ENCODE measurements at regions not wholly inside any gene's neighbourhood (a gene's known extent, or its start where the extent isn't known, plus 50 kb on each side); places are given as distances from the start of the nearest gene placed in this dataset.

- Histone ChIP-seq H3K36me3 (peaks cover 3 to 8% (median 6%) of the 10 kb centered on the region in 3 donors), H3K4me3 (no peak overlapping the region), H3K27me3 (no peaks in the 10 kb centered on the region), H3K27ac (no peak overlapping the region), H3K9me3 (no peaks in the 10 kb centered on the region), H3K4me1 (peaks cover 0 to 62% (median 28%) of the 10 kb centered on the region in 4 donors)
- intact Hi-C loops (cut with DNase I; ENCODE audit: low total_unique reads): no loop called here
- no peak for TF ChIP-seq CTCF (IDR thresholded peaks at IDR 0.05)
- no peak for DNase-seq
Measured at GRCh38 chr3:159887911-159888310, 100.7 kb upstream of the IL12A start.

- Histone ChIP-seq H3K4me3 (no peak overlapping the region), H3K27me3 (no peaks in the 10 kb centered on the region), H3K36me3 (peaks cover 3 to 15% (median 9%) of the 10 kb centered on the region in 3 donors), H3K4me1 (peaks cover 0 to 50% (median 23%) of the 10 kb centered on the region in 4 donors), H3K27ac (no peak overlapping the region), H3K9me3 (no peaks in the 10 kb centered on the region)
- no peak for DNase-seq
- no peak for TF ChIP-seq CTCF (IDR thresholded peaks at IDR 0.05)
- intact Hi-C loops (cut with DNase I; ENCODE audit: low total_unique reads): loop anchor here (5.0 kb wide), 1 partner anchor 110 kb away; no protein-coding TSS in a partner anchor
Measured at GRCh38 chr3:159892171-159892795, 96.4 kb upstream of the IL12A start.

GRCh38 chr3:159892801-159893200, 95.8 kb upstream of the IL12A start:
- Histone ChIP-seq H3K27ac (no peak overlapping the region), H3K27me3 (no peaks in the 10 kb centered on the region), H3K4me1 (peaks cover 0 to 45% (median 21%) of the 10 kb centered on the region in 4 donors), H3K9me3 (no peaks in the 10 kb centered on the region), H3K4me3 (no peak overlapping the region), H3K36me3 (peaks cover 3 to 17% (median 10%) of the 10 kb centered on the region in 3 donors)
- TF ChIP-seq CTCF (IDR thresholded peaks at IDR 0.05): no peak
- DNase-seq: no peak
- intact Hi-C loops (cut with DNase I; ENCODE audit: low total_unique reads): loop anchor here (5.0 kb wide), 1 partner anchor 110 kb away; no protein-coding TSS in a partner anchor

- peaks cover 3 to 20% (median 17%) of the 10 kb centered on the region in 3 donors for H3K36me3 ChIP-seq
- H3K9me3 ChIP-seq: no peaks in the 10 kb centered on the region
- peaks cover 0 to 40% (median 20%) of the 10 kb centered on the region in 4 donors for H3K4me1 ChIP-seq
- no peaks in the 10 kb centered on the region for H3K27me3 ChIP-seq
- H3K27ac ChIP-seq: no peak overlapping the region
- H3K4me3 ChIP-seq: no peak overlapping the region
- no peak for DNase-seq
- intact Hi-C loops (cut with DNase I; ENCODE audit: low total_unique reads): loop anchor here (5.0 kb wide), 1 partner anchor 108 kb away; no protein-coding TSS in a partner anchor
- TF ChIP-seq CTCF (IDR thresholded peaks at IDR 0.05): no peak
Measured at GRCh38 chr3:159894386-159894785, 94.2 kb upstream of the IL12A start.

GRCh38 chr3:159895430-159895829, 93.2 kb upstream of the IL12A start:
- Histone ChIP-seq H3K4me1 (peaks cover 0 to 40% (median 20%) of the 10 kb centered on the region in 4 donors), H3K9me3 (no peaks in the 10 kb centered on the region), H3K27ac (no peak overlapping the region), H3K36me3 (peaks cover 3 to 20% (median 17%) of the 10 kb centered on the region in 3 donors), H3K4me3 (no peak overlapping the region), H3K27me3 (no peaks in the 10 kb centered on the region)
- DNase-seq: no peak
- intact Hi-C loops (cut with DNase I; ENCODE audit: low total_unique reads): no loop called here
- TF ChIP-seq CTCF (IDR thresholded peaks at IDR 0.05): no peak
